HepG2 (cell line): ENCODE measurements at regions not wholly inside any gene's neighbourhood (a gene's known extent, or its start where the extent isn't known, plus 50 kb on each side); places are given as distances from the start of the nearest gene placed in this dataset.

Source experiments
- ATAC-seq: fragments of 200-7000 bp; cut with Tn5 transposase; 3 replicates; pipeline ENCODE4 v1.9.1; 2020; ENCODE audit warnings: mild to moderate bottlenecking, moderate library complexity
- BruUV-seq: library from RNA; stranded (reverse); fragments of 400-500 nt; replicated peaks from 2 replicates; lab custom pipeline; 2021; lab: Mats Ljungman, UMichigan
- CTCF ChIA-PET: fragments of 300-600 bp; formaldehyde crosslinking; extraction: SDS; loops from one replicate; lab custom pipeline; 2021; ENCODE audit warnings: low total read pairs, inconsistent platforms, low intra/inter-chr PET ratio; lab: Yijun Ruan, JAX
- POLR2A ChIA-PET: fragments of 350-600 bp; sonication (Branson Sonifier 250); formaldehyde crosslinking; loops from one replicate; lab custom pipeline; 2020; ENCODE audit warnings: antibody characterized with exemption, inconsistent platforms; lab: Yijun Ruan, JAX
- DNase-seq: peaks from one replicate; pipeline ENCODE4 v3.0.0-alpha.2; 2015; ENCODE audit warnings: low spot score
- FAIRE-seq: peaks from 3 replicates; lab custom pipeline; 2011; peaks lifted over from hg19 to GRCh38; lab: Jason Lieb, UNC
- H2AFZ ChIP-seq: one replicate; pipeline ENCODE4 v1.6.1; 2011; ENCODE audit warnings: low read length, inconsistent platforms
- H3K27ac ChIP-seq: fragments of 300-600 bp; 3 replicates; pipeline ENCODE4 v1.8.0; 2011; ENCODE audit warnings: mixed run types, mild to moderate bottlenecking, mixed read lengths, low read length, inconsistent platforms; ENCODE audit not compliant: insufficient read depth; ENCODE audit errors: extremely low read length
- H3K27me3 ChIP-seq, 2 experiments: fragments of 200-600 bp in 1 of 2; 2 replicates in 1 of 2; 3 replicates in 1 of 2; pipeline versions ENCODE4 v1.6.0 to v1.8.0; 2011; ENCODE audit warnings: low read length in 2 of 2, mild to moderate bottlenecking in 2 of 2, moderate library complexity in 2 of 2, inconsistent platforms in 1 of 2; ENCODE audit not compliant: insufficient read depth in 2 of 2, control insufficient read depth in 1 of 2
- H3K36me3 ChIP-seq, 2 experiments: fragments of 200-600 bp in 1 of 2; replicated peaks in 1 of 2; 2 replicates in 1 of 2; 3 replicates in 1 of 2; pipeline versions ENCODE4 v1.5.1 to v1.8.0; 2011; ENCODE audit warnings: low read length in 2 of 2, inconsistent platforms in 1 of 2; ENCODE audit not compliant: insufficient read depth in 2 of 2, control insufficient read depth in 1 of 2
- H3K4me1 ChIP-seq: 2 replicates; pipeline ENCODE4 v1.5.1; 2012; ENCODE audit warnings: low read length, inconsistent platforms; ENCODE audit not compliant: insufficient read depth
- H3K4me2 ChIP-seq: 2 replicates; pipeline ENCODE4 v1.6.0; 2011; ENCODE audit warnings: low read depth, low read length, inconsistent platforms
- H3K4me3 ChIP-seq, 3 experiments: fragments of 200-600 bp in 1 of 3; sonication (generic), shearing (Covaris generic) in 1 of 3; replicated peaks in 1 of 3; 2 replicates each; pipeline ENCODE4 v1.5.1; 2011 to 2016; ENCODE audit warnings: low read length in 3 of 3, inconsistent platforms in 2 of 3, low read depth in 2 of 3, mild to moderate bottlenecking in 2 of 3, control low read depth in 1 of 3, mixed read lengths in 1 of 3; ENCODE audit not compliant: insufficient read depth in 1 of 3
- H3K79me2 ChIP-seq: one replicate; pipeline ENCODE4 v1.6.1; 2011; ENCODE audit warnings: low read length, inconsistent platforms; ENCODE audit not compliant: insufficient read depth
- H3K9ac ChIP-seq: 2 replicates; pipeline ENCODE4 v1.6.0; 2011; ENCODE audit warnings: mild to moderate bottlenecking, low read depth, low read length, inconsistent platforms; ENCODE audit not compliant: insufficient read depth
- H3K9me3 ChIP-seq: 2 replicates; pipeline ENCODE4 v1.5.1; 2012; ENCODE audit warnings: mild to moderate bottlenecking, low read length
- H4K20me1 ChIP-seq: 2 replicates; pipeline ENCODE4 v1.6.0; 2011; ENCODE audit warnings: inconsistent platforms, mild to moderate bottlenecking, low read length, moderate library complexity; ENCODE audit not compliant: insufficient read depth
- HMGXB4 ChIP-seq, 2 experiments: sonication (generic) in 1 of 2; formaldehyde crosslinking in 1 of 2; IDR thresholded peaks; 2 replicates each; pipeline versions ENCODE4 v1.4.0 to v1.6.1; 2018 to 2020; ENCODE audit warnings: missing genetic modification reagents in 2 of 2, borderline replicate concordance in 1 of 2, low read depth in 1 of 2, mild to moderate bottlenecking in 1 of 2, missing biosample characterization in 1 of 2
- NONO ChIP-seq, 2 experiments: fragments of 450-650 bp in 1 of 2; sonication (generic) in 1 of 2; formaldehyde crosslinking in 1 of 2; IDR thresholded peaks in 1 of 2; conservative IDR thresholded peaks in 1 of 2; 2 replicates each; pipeline versions ENCODE4 v1.6.1 to v1.8.0; 2017 to 2022; ENCODE audit warnings: mild to moderate bottlenecking in 1 of 2, missing genetic modification reagents in 1 of 2, moderate library complexity in 1 of 2
- RAD51 ChIP-seq: fragments of 450-650 bp; IDR thresholded peaks from 2 replicates; pipeline ENCODE4 v1.6.1; 2016; ENCODE audit warnings: borderline replicate concordance
- UBTF ChIP-seq: sonication (generic); formaldehyde crosslinking; IDR thresholded peaks from 2 replicates; pipeline ENCODE4 v1.4.0; 2020; ENCODE audit warnings: mild to moderate bottlenecking, missing genetic modification reagents
- WIZ ChIP-seq: sonication (generic); formaldehyde crosslinking; IDR thresholded peaks from 2 replicates; pipeline ENCODE4 v1.5.1; 2020; ENCODE audit warnings: mild to moderate bottlenecking, missing genetic modification reagents
- WGBS: methylation state at CpG from one replicate; pipeline ENCODE4 v1.1.6; 2017; ENCODE audit warnings: low lambda C conversion rate; 5-methylcytosine and 5-hydroxymethylcytosine counted together
- in situ Hi-C: cut with HindIII; loops from 2 replicates; pipeline ENCODE4 v1.10.0; 2017; ENCODE audit warnings: low pct_unique_long_range_greater_than_20kb; ENCODE audit not compliant: extremely low pct_ligation_motif_present
- intact Hi-C: fragments of 100-400 bp; cut with micrococcal nuclease; formaldehyde crosslinking; loops from one replicate; pipeline ENCODE4 v1.10.0; 2022; ENCODE audit not compliant: unreplicated experiment

GRCh38 chr6:141418076-141418475 lies 714.6 kb upstream of the GJE1 start:
- in situ Hi-C loops = no loop called here
- ATAC-seq (no peak), FAIRE-seq (no peak), DNase-seq (no peak)
- POLR2A ChIA-PET = no interaction called here
- Histone ChIP-seq H3K4me1 (no peaks in the 10 kb centered on the region), H3K36me3 (no peaks in the 10 kb centered on the region), H3K9ac (no peak overlapping the region), H3K9me3 (no peaks in the 10 kb centered on the region), H2AFZ (no peak overlapping the region), H3K79me2 (no peaks in the 10 kb centered on the region), H3K4me2 (no peak overlapping the region), H3K27ac (no peak overlapping the region), H3K27me3 (no peaks in the 10 kb centered on the region), H4K20me1 (no peaks in the 10 kb centered on the region), H3K4me3 (no peak overlapping the region)
- CTCF ChIA-PET = no interaction called here
- TF ChIP-seq HMGXB4 (CRISPR knock-in tag; IDR thresholded peaks at IDR 0.05; ENCODE audit: borderline replicate concordance in 1 of 2, low read depth in 1 of 2) (no peak), RAD51 (peak; percentile 72; the same call in 1 of the 2 replicates)
- intact Hi-C loops = no loop called here
- WGBS = 14% methylated on average over 7 of the region's 7 CpGs
- BruUV-seq = no TSS peak

- H3K27ac ChIP-seq = no peak overlapping the region
- H3K4me2 ChIP-seq = no peak overlapping the region
- no peaks in the 10 kb centered on the region for H3K79me2 ChIP-seq
- 7% methylated on average over 2 of the region's 2 CpGs for WGBS
- CTCF ChIA-PET = no interaction called here
- POLR2A ChIA-PET = no interaction called here
- no peaks in the 10 kb centered on the region for H3K9me3 ChIP-seq
- TF ChIP-seq WIZ (no peak), NONO (IDR thresholded peaks at IDR 0.05) (no peak), NONO (CRISPR knock-in tag; conservative IDR thresholded peaks at IDR 0.05) (no peak), UBTF (CRISPR knock-in tag) (no peak)
- intact Hi-C loops (no loop called here), in situ Hi-C loops (no loop called here)
- ATAC-seq = no peak
- DNase-seq = no peak
- no peaks in the 10 kb centered on the region for H4K20me1 ChIP-seq
- no peak for FAIRE-seq
- no peak overlapping the region for H2AFZ ChIP-seq
- H3K27me3 ChIP-seq = no peaks in the 10 kb centered on the region
- H3K36me3 ChIP-seq = no peaks in the 10 kb centered on the region
- H3K4me3 ChIP-seq = no peak overlapping the region
- H3K4me1 ChIP-seq = no peaks in the 10 kb centered on the region
- no TSS peak for BruUV-seq
- no peak overlapping the region for H3K9ac ChIP-seq
Observed at GRCh38 chr6:141415896-141416295, 716.8 kb upstream of the GJE1 start.
